Breast epithelium (tissue), 3 donors: ENCODE measurements at regions not wholly inside any gene's neighbourhood (a gene's known extent, or its start where the extent isn't known, plus 50 kb on each side); places are given as distances from the start of the nearest gene placed in this dataset.

ENCODE experiments used
- CTCF ChIP-seq, 3 donors: fragments of 450-650 bp; IDR thresholded peaks; one replicate each; pipeline ENCODE4 v1.5.1; 2016 to 2017; ENCODE audit warnings: antibody characterized with exemption in 3 of 3, mild to moderate bottlenecking in 3 of 3, moderate library complexity in 3 of 3
- POLR2A ChIP-seq: fragments of 450-650 bp; IDR thresholded peaks from one replicate; pipeline ENCODE4 v1.6.1; 2016; ENCODE audit warnings: antibody characterized with exemption, mild to moderate bottlenecking, moderate library complexity
- POLR2AphosphoS5 ChIP-seq, 3 donors: sonication (generic); formaldehyde crosslinking; IDR thresholded peaks; one replicate each; pipeline ENCODE4 v1.6.1; 2017; ENCODE audit warnings: antibody characterized with exemption in 3 of 3

DNA sequence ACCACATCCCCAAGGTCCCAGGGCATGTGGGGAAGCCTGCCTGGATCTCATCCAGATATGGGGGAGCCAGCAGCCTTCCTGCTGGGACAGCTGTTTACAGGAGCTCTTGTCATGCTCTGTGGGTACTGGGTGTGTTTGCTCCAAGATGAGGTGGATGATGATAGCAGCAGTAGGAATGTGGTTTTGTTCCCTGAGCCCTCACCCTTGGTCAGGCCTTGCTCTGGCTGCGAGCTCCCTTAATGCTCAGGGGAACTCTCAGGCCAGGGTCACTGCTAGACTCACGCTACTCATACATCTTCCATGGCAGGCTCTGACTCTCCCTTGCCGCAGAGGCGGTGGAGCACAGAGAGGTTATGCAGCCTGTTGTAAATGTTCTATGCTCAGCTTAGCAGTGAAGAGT lies 990.3 kb downstream of the AACS start:
- TF ChIP-seq POLR2A (no peak), CTCF (IDR thresholded peaks at IDR 0.05) (no peak), POLR2AphosphoS5 (IDR thresholded peaks at IDR 0.05) (no peak)
